Astrocyte of the cerebellum (primary cell): ENCODE measurements at regions not wholly inside any gene's neighbourhood (a gene's known extent, or its start where the extent isn't known, plus 50 kb on each side); places are given as distances from the start of the nearest gene placed in this dataset.

Experiments
- DNase-seq: peaks from one replicate; pipeline ENCODE4 v3.0.0-alpha.2; 2011; ENCODE audit warnings: low read depth
- H3K4me3 ChIP-seq: 2 replicates; pipeline ENCODE4 v1.5.1; 2011; ENCODE audit warnings: mild to moderate bottlenecking, low read depth, low read length, moderate library complexity
- in situ Hi-C: cut with HindIII; loops from 2 replicates; pipeline ENCODE4 v1.10.0; 2017; ENCODE audit warnings: low sequenced_read_pairs
- TF ChIP-seq, protein P1 (sequence below): IDR thresholded peaks from 2 replicates; pipeline ENCODE4 v1.5.1; 2012; ENCODE audit warnings: low read length, low read depth, moderate library complexity, mild to moderate bottlenecking; ENCODE audit errors: missing control alignments

DNA sequence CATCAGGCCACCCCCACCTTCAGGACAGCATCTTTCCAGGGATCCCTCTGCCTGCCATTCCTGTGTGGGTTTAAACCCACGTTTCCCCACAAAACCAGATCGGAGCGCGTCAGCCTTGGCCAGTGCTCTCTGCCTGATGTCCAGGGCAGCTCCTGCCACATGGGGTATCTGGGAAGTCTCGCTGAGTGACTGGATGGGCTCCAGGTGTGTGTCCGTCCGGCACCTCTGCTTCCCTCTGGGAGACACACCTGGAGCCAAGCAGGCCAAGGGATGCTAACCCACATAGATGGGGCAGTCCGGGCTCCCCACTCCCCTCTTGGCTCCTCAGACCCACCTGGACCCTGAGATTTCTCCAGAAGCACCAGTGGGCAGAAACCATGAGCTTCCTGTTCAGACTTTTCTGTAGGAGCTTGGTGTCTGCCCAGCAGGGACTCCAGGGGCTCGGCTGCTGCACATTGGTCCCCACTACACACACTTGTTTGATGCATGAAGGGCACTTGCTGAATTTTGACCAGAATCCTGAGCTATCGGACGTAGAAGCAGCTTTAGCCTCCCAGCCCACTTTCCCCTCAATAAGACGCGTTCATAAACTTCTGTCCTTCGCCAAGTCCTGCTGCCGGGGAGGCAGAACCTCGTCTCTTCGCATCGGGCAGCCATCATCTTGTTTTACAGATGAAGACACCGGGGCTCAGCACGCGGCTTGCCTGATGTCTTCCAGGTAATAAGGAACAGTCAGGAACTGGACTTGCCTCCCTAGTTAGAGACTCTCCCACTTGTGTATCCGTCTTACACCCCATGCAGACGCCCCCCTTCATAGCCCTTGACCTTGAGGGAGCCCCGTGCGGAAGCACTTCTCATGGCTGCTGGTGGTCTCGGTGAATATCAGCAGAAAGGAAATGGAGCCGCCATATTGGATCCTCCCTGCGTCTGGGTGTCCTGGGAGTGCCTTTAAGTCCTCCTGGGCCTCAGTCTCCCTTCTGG, 91.6 kb upstream of the ZNF469 start:
- in situ Hi-C loops, result no loop called here
- DNase-seq, result no peak
- TF ChIP-seq, protein P1, sequence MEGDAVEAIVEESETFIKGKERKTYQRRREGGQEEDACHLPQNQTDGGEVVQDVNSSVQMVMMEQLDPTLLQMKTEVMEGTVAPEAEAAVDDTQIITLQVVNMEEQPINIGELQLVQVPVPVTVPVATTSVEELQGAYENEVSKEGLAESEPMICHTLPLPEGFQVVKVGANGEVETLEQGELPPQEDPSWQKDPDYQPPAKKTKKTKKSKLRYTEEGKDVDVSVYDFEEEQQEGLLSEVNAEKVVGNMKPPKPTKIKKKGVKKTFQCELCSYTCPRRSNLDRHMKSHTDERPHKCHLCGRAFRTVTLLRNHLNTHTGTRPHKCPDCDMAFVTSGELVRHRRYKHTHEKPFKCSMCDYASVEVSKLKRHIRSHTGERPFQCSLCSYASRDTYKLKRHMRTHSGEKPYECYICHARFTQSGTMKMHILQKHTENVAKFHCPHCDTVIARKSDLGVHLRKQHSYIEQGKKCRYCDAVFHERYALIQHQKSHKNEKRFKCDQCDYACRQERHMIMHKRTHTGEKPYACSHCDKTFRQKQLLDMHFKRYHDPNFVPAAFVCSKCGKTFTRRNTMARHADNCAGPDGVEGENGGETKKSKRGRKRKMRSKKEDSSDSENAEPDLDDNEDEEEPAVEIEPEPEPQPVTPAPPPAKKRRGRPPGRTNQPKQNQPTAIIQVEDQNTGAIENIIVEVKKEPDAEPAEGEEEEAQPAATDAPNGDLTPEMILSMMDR, result no peak
- H3K4me3 ChIP-seq, result no peak overlapping the region

DNA sequence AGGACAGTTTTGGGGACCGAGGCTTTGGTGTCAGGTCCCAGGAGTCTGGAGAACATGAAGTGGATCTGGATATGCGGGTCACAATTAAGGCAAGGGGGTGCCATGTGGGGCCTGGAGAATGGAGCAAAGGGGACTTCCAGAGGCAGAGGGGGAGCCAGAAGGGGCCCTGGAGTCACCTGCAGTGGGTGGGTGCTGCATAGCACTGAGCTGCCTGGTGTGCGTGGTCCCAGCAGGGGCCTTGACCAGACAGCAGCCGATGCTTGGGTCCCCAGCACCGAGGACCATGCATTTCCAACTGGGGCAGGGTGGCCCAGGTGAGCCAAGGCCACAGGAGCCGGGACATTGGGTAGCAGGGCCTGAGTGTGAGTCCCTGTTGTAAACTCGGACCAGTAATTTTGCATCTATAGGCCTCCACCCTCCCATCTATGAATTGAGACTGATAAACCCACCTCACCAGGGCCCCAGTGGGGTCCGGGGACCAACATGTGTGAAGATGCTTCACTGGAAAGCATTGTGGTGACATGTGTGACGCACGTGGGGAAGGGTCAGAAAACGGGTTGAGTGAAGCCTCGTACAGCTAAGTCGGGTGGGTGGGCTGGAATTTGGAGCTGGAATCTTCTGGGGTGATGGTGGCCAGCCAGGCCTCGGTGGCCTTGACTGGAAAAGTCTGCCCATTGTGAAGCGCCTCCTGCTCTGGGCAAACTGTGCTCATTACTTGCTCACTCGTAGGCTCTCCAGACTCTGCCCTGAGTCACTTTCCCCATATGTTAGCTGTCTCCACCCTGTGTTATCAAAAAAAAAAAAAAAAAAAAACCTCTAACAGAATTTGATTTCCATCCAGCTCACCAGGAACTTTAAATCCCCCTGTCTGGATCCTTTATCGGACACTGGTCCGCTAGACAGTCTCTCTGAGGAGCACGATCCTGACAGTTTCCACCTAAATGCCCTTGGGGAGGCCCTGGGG, 90.5 kb upstream of the ZNF469 start:
- in situ Hi-C loops, result no loop called here
- no peak for DNase-seq
- TF ChIP-seq, protein P1, result no peak
- H3K4me3 ChIP-seq, result no peak overlapping the region

DNA sequence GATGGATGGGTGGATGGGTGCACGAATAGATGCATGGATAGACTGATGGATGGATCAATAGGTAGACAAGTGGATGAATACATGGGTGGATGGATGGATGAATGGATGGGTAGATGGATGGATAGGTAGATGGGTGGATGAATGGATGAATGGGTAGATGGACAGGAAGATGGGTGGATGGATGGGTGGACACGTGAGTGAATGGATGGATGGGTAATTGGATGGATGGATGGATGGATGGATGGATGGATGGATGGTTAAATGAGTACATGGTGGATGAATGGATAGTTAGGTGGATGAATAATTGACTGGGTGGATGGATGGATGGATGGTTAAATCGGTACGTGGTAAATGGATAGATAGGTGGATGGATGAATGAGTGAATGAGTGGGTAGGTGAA, 89.7 kb upstream of the ZNF469 start:
- H3K4me3 ChIP-seq, result no peak overlapping the region
- DNase-seq, result no peak
- TF ChIP-seq, protein P1, result no peak
- in situ Hi-C loops, result no loop called here

GRCh38 chr16:88295671-88296436, 86.9 kb upstream of the ZNF469 start:
- in situ Hi-C loops, result no loop called here
- TF ChIP-seq, protein P1, result no peak
- DNase-seq, result no peak
- H3K4me3 ChIP-seq, result no peak overlapping the region

- no peak for DNase-seq
- in situ Hi-C loops, result no loop called here
- TF ChIP-seq, protein P1, result no peak
- no peak overlapping the region for H3K4me3 ChIP-seq
These were observed 86.2 kb upstream of the ZNF469 start for GRCh38 chr16:88296437-88297177.
